ENCODE measurements at regions not wholly inside any gene's neighbourhood (a gene's known extent, or its start where the extent isn't known, plus 50 kb on each side); places are given as distances from the start of the nearest gene placed in this dataset.

GRCh38 chr14:97710726-97711125, 913.5 kb downstream of the VRK1 start:
- DNase-seq (no peak), ATAC-seq (replicated peaks) (no peak)
- Mint-ChIP-seq H3K36me3 (ENCODE audit: insufficient read depth) (peaks cover 3% of the 10 kb centered on the region), H3K4me1 (ENCODE audit: low read depth in 2 of 2) (peaks cover 50 to 68% of the 10 kb centered on the region in 2 donors), H3K27ac (peak overlapping the region in 1 of 2 donors; percentile 75), H3K9me3 (no peaks in the 10 kb centered on the region), H3K4me3 (peak overlapping the region; percentile 32 to 90), H3K27me3 (no peaks in the 10 kb centered on the region)

- H3K27ac Mint-ChIP-seq = peak overlapping the region; percentile 71 to 75
- no peaks in the 10 kb centered on the region for H3K27me3 Mint-ChIP-seq
- DNase-seq (no peak), ATAC-seq (replicated peaks) (no peak)
- H3K9me3 Mint-ChIP-seq = no peaks in the 10 kb centered on the region
- H3K4me1 Mint-ChIP-seq (ENCODE audit: low read depth in 2 of 2) = peaks cover 37 to 53% of the 10 kb centered on the region in 2 donors
- H3K36me3 Mint-ChIP-seq (ENCODE audit: insufficient read depth) = no peaks in the 10 kb centered on the region
- no peak overlapping the region for H3K4me3 Mint-ChIP-seq
Observed at GRCh38 chr14:97712471-97712870, 915.3 kb downstream of the VRK1 start.

DNA sequence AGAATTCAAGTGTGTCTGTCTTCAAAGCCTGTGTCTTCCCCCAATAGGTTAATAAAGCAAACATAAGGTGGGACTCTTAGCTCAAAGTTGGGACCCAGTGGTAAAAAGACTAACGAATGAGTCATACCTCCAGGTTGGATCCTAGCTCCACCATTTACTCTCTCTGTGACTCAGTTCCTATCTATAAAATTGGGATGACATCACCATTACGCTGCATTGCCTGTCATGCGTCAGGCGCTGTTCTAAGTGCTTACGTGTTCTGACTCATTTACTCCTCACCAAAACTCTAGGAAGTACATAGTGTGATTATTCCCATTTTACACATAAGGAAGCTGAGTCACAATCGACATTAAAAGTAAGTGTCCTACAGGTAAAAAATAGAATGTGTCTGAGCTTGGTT, 915.8 kb downstream of the VRK1 start:
- Mint-ChIP-seq H3K4me3 (no peak overlapping the region), H3K9me3 (no peaks in the 10 kb centered on the region), H3K27ac (no peak overlapping the region), H3K36me3 (ENCODE audit: insufficient read depth) (no peaks in the 10 kb centered on the region), H3K4me1 (ENCODE audit: low read depth in 2 of 2) (peaks cover 33 to 53% of the 10 kb centered on the region in 2 donors), H3K27me3 (no peaks in the 10 kb centered on the region)
- ATAC-seq (replicated peaks) = no peak
- no peak for DNase-seq

- ATAC-seq (replicated peaks) (no peak), DNase-seq (no peak)
- H3K9me3 Mint-ChIP-seq = no peaks in the 10 kb centered on the region
- no peaks in the 10 kb centered on the region for H3K36me3 Mint-ChIP-seq (ENCODE audit: insufficient read depth)
- H3K4me3 Mint-ChIP-seq = no peak overlapping the region
- no peaks in the 10 kb centered on the region for H3K27me3 Mint-ChIP-seq
- peak overlapping the region in 1 of 2 donors; percentile 73 for H3K27ac Mint-ChIP-seq
- peaks cover 31 to 51% of the 10 kb centered on the region in 2 donors for H3K4me1 Mint-ChIP-seq (ENCODE audit: low read depth in 2 of 2)
Observed at GRCh38 chr14:97718886-97719442, 921.8 kb downstream of the VRK1 start.

DNA sequence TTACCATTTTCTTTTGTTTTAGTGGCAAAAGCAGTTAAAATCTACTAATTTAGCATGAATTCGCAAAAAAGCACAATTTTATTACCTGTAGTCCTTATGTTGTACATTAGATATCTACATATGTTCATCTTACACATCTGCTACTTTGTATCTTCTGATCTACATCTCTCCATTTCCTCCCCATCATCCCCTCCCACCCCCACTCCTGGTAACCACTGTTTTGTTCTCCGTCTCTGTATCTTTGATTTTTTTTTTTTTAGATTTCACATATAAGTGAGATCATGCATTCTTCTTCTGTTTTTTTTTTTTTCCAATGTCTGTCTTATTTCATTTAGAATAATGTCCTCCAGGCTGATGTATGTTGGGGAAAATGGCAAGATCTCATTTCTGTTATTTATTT, 922.7 kb downstream of the VRK1 start:
- H3K4me1 Mint-ChIP-seq (ENCODE audit: low read depth in 2 of 2) = peaks cover 41 to 57% of the 10 kb centered on the region in 2 donors
- H3K9me3 Mint-ChIP-seq = no peaks in the 10 kb centered on the region
- H3K36me3 Mint-ChIP-seq (ENCODE audit: insufficient read depth) = no peaks in the 10 kb centered on the region
- no peaks in the 10 kb centered on the region for H3K27me3 Mint-ChIP-seq
- peak overlapping the region in 1 of 2 donors; percentile 47 for H3K4me3 Mint-ChIP-seq
- ATAC-seq (replicated peaks) (peak; percentile 71), DNase-seq (no peak)
- peak overlapping the region; percentile 6 to 73 for H3K27ac Mint-ChIP-seq

DNA sequence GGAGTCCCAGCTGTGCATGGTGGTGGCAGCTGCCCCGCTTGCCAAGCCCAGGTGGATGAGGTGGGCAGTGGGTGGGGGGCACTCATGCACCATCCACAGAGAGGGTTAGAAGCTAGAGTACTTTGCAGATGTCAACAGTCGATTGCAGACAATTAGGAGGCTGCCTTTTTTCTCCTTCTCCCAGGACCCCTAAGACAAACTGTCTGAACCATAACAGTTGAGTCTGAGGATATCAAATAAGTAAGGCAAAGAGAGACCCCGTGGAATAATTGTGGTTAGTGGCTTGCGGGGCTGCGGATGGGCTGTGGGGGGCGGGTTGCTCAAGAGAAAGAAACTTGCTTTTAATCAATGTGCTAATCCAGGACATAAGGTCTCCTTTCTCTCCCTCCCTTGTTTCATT, 926.2 kb downstream of the VRK1 start:
- H3K27me3 Mint-ChIP-seq = no peaks in the 10 kb centered on the region
- DNase-seq = no peak
- H3K4me3 Mint-ChIP-seq = peak overlapping the region; percentile 33 to 76
- no peaks in the 10 kb centered on the region for H3K36me3 Mint-ChIP-seq (ENCODE audit: insufficient read depth)
- no peaks in the 10 kb centered on the region for H3K9me3 Mint-ChIP-seq
- peak overlapping the region; percentile 78 to 93 for H3K27ac Mint-ChIP-seq
- no peak for ATAC-seq (replicated peaks)
- H3K4me1 Mint-ChIP-seq (ENCODE audit: low read depth in 2 of 2) = peaks cover 59 to 77% of the 10 kb centered on the region in 2 donors

GRCh38 chr14:97723819-97724218, 926.6 kb downstream of the VRK1 start:
- Mint-ChIP-seq H3K9me3 (no peaks in the 10 kb centered on the region), H3K4me1 (ENCODE audit: low read depth in 2 of 2) (peaks cover 55 to 73% of the 10 kb centered on the region in 2 donors), H3K36me3 (ENCODE audit: insufficient read depth) (no peaks in the 10 kb centered on the region), H3K27ac (peak overlapping the region; percentile 78 to 93), H3K27me3 (no peaks in the 10 kb centered on the region), H3K4me3 (peak overlapping the region; percentile 71 to 76)
- ATAC-seq (replicated peaks) (peak; percentile 4), DNase-seq (no peak)

- peak overlapping the region; percentile 71 to 76 for H3K4me3 Mint-ChIP-seq
- H3K27me3 Mint-ChIP-seq = no peaks in the 10 kb centered on the region
- peak overlapping the region; percentile 78 to 93 for H3K27ac Mint-ChIP-seq
- peak; percentile 91 for ATAC-seq (replicated peaks)
- peaks cover 54 to 68% of the 10 kb centered on the region in 2 donors for H3K4me1 Mint-ChIP-seq (ENCODE audit: low read depth in 2 of 2)
- H3K9me3 Mint-ChIP-seq = no peaks in the 10 kb centered on the region
- no peaks in the 10 kb centered on the region for H3K36me3 Mint-ChIP-seq (ENCODE audit: insufficient read depth)
- peak in 2 of 3 experiments; percentile 21 to 28 for DNase-seq
Observed at GRCh38 chr14:97724265-97724731, 927.1 kb downstream of the VRK1 start.

GRCh38 chr14:97726676-97727075, 929.5 kb downstream of the VRK1 start:
- no peak for ATAC-seq (replicated peaks)
- Mint-ChIP-seq H3K9me3 (no peaks in the 10 kb centered on the region), H3K36me3 (ENCODE audit: insufficient read depth) (peaks cover 3% of the 10 kb centered on the region), H3K4me1 (ENCODE audit: low read depth in 2 of 2) (peaks cover 44 to 52% of the 10 kb centered on the region in 2 donors), H3K4me3 (no peak overlapping the region), H3K27ac (peak overlapping the region; percentile 78 to 93), H3K27me3 (no peaks in the 10 kb centered on the region)
- DNase-seq = no peak

GRCh38 chr14:97730706-97731105, 933.5 kb downstream of the VRK1 start:
- H3K36me3 Mint-ChIP-seq (ENCODE audit: insufficient read depth) = peaks cover 3% of the 10 kb centered on the region
- no peak overlapping the region for H3K4me3 Mint-ChIP-seq
- no peaks in the 10 kb centered on the region for H3K27me3 Mint-ChIP-seq
- no peak overlapping the region for H3K27ac Mint-ChIP-seq
- no peak for DNase-seq
- ATAC-seq (replicated peaks) = no peak
- H3K4me1 Mint-ChIP-seq (ENCODE audit: low read depth in 2 of 2) = peaks cover 14 to 35% of the 10 kb centered on the region in 2 donors
- no peaks in the 10 kb centered on the region for H3K9me3 Mint-ChIP-seq

DNA sequence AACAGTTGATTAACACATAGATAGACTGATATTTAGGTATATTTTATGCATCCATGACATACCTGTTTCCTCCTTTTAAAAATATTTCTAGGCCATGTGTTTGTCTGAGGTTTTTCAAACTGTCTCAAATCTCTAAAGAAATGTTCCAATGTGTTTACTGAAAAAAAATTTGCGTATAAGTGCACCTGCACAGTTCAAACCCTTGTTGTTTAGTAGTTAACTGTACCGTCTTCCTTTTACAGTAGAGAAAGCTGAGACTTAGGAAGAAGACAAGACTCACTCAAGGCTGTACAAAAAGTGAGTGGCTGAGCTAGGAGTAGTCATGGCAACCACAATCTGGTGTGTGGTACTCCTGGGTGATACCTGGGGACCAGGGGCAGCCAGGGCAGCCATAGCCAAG, 934.6 kb downstream of the VRK1 start:
- H3K4me3 Mint-ChIP-seq = no peak overlapping the region
- ATAC-seq (replicated peaks) (no peak), DNase-seq (no peak)
- H3K27ac Mint-ChIP-seq = no peak overlapping the region
- H3K9me3 Mint-ChIP-seq = no peaks in the 10 kb centered on the region
- peaks cover 3% of the 10 kb centered on the region for H3K36me3 Mint-ChIP-seq (ENCODE audit: insufficient read depth)
- H3K27me3 Mint-ChIP-seq = no peaks in the 10 kb centered on the region
- H3K4me1 Mint-ChIP-seq (ENCODE audit: low read depth in 2 of 2) = peaks cover 6 to 27% of the 10 kb centered on the region in 2 donors

DNA sequence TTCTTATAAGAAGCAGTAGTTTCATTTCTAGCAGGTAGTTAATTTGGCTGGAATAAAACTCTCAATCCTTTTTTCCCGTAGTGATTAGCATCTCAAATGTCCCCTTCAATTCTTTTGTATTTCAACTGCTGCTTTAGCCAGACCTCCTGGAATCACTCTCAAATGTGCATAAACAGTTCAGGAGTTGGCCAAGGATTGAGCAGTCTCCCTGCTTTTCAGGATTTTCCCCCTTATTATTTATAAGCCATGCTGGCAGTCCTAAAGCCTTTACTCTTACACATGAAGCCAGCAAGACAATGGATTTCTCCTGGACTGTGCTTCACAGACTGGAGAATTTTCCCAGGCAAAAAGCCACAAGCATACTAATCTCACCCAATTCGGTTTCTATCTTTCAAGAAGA, 950.1 kb downstream of the VRK1 start:
- Mint-ChIP-seq H3K27me3 (no peaks in the 10 kb centered on the region), H3K4me3 (no peak overlapping the region), H3K36me3 (ENCODE audit: insufficient read depth) (no peaks in the 10 kb centered on the region), H3K27ac (peak overlapping the region in 1 of 2 donors; percentile 3), H3K9me3 (no peaks in the 10 kb centered on the region), H3K4me1 (ENCODE audit: low read depth in 2 of 2) (peaks cover 0 to 7% of the 10 kb centered on the region in 2 donors)
- DNase-seq (no peak), ATAC-seq (replicated peaks) (no peak)

DNA sequence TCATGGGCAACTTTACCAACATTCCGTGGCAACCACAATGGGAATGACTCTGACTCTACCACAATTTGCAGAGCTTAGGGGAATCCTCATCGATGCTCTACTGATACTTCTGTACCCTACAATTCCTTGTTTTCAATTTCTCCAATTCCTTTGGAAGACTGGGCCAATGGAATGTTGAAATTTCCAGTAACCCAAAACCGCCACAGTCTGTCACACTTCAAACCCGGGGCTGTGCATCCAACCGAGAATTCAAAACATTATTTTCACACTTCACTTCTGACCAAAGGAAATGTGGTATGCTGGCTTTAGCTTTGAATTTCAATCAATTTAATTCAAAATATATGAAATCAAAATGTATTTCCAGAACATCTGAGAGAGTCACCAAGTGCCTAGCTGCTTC, 951.4 kb downstream of the VRK1 start:
- Mint-ChIP-seq H3K27ac (no peak overlapping the region), H3K9me3 (no peaks in the 10 kb centered on the region), H3K4me3 (no peak overlapping the region), H3K27me3 (no peaks in the 10 kb centered on the region), H3K36me3 (ENCODE audit: insufficient read depth) (no peaks in the 10 kb centered on the region), H3K4me1 (ENCODE audit: low read depth in 2 of 2) (peaks cover 0 to 7% of the 10 kb centered on the region in 2 donors)
- no peak for ATAC-seq (replicated peaks)
- DNase-seq = no peak

DNA sequence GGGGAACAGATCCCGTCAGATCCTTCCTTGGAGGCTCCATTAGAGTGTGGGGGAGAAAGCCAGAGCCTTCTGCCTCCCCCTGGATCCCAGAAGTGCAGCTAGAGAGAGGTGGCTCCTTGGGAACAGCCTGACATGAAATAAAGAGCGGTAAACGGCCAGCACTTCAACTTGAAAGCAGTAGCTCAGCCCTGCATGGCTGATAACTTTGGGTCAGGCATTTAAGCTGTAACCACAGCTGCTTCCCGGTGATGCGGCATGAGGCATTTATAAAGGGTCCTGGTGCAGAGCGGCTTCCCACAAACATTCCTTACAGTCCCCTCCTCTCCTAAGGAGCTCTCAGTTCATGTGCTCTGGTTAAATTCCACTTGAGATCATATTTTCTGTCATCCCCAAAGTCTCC, 960.3 kb downstream of the VRK1 start:
- Mint-ChIP-seq H3K9me3 (no peaks in the 10 kb centered on the region), H3K27me3 (no peaks in the 10 kb centered on the region), H3K4me1 (ENCODE audit: low read depth in 2 of 2) (peaks cover 3 to 16% of the 10 kb centered on the region in 2 donors), H3K36me3 (ENCODE audit: insufficient read depth) (no peaks in the 10 kb centered on the region), H3K4me3 (no peak overlapping the region), H3K27ac (no peak overlapping the region)
- no peak for DNase-seq
- no peak for ATAC-seq (replicated peaks)
